Ovary (tissue), 3 donors: ENCODE measurements at regions not wholly inside any gene's neighbourhood (a gene's known extent, or its start where the extent isn't known, plus 50 kb on each side); places are given as distances from the start of the nearest gene placed in this dataset.

Experiments used
- CTCF ChIP-seq, 3 donors: fragments of 450-650 bp in 2 of 3; fragments of 200-600 bp in 1 of 3; IDR thresholded peaks; one replicate each; pipeline versions ENCODE4 v1.5.1 to v1.8.0; 2016 to 2022; ENCODE audit warnings: antibody characterized with exemption in 3 of 3, mild to moderate bottlenecking in 1 of 3
- EP300 ChIP-seq: sonication (generic); formaldehyde crosslinking; IDR thresholded peaks from one replicate; pipeline ENCODE4 v1.6.1; 2017; ENCODE audit warnings: antibody characterized with exemption
- POLR2A ChIP-seq: fragments of 450-650 bp; IDR thresholded peaks from one replicate; pipeline ENCODE4 v1.6.1; 2017; ENCODE audit warnings: antibody characterized with exemption, mild to moderate bottlenecking, moderate library complexity
- donor health status: DM: no; HTN: no; CAD: no.

GRCh38 chr6:145009711-145010110 is 724.6 kb downstream of the UTRN start:
- no peak for TF ChIP-seq CTCF (IDR thresholded peaks at IDR 0.05)
- no peak for TF ChIP-seq EP300
- no peak for TF ChIP-seq POLR2A
